H1 (cell line): ENCODE measurements at regions not wholly inside any gene's neighbourhood (a gene's known extent, or its start where the extent isn't known, plus 50 kb on each side); places are given as distances from the start of the nearest gene placed in this dataset.

Experiments
- CTCF ChIA-PET: fragments of 300-600 bp; sonication (Branson Sonifier 250); formaldehyde crosslinking; loops from one replicate; lab custom pipeline; 2021; ENCODE audit not compliant: partially characterized antibody; lab: Charles Lee
- POLR2A ChIA-PET: fragments of 300-600 bp; sonication (Branson Sonifier 250); formaldehyde crosslinking; loops from one replicate; lab custom pipeline; 2021; ENCODE audit warnings: inconsistent platforms; ENCODE audit not compliant: partially characterized antibody; lab: Charles Lee
- DNase-seq, 2 experiments: peaks; one replicate each; pipeline versions ENCODE4 v3.0.0 to v3.0.0-alpha.2; 2010 to 2022; ENCODE audit warnings: low spot score in 2 of 2, low read depth in 1 of 2, mixed read lengths in 1 of 2
- FAIRE-seq: peaks from 2 replicates; lab custom pipeline; 2011; peaks lifted over from hg19 to GRCh38; lab: Jason Lieb, UNC
- H2AFZ ChIP-seq: 2 replicates; pipeline ENCODE4 v1.8.1; 2012; ENCODE audit warnings: low read length, inconsistent platforms
- H2AK5ac ChIP-seq: 2 replicates; pipeline ENCODE4 v1.6.1; 2013; ENCODE audit warnings: low read depth, low read length
- H2BK120ac ChIP-seq: replicated peaks from 2 replicates; pipeline ENCODE3; 2013; ENCODE audit warnings: low read depth, low read length, inconsistent platforms
- H2BK12ac ChIP-seq: 2 replicates; pipeline ENCODE4 v1.6.1; 2013; ENCODE audit warnings: low read depth, low read length
- H2BK15ac ChIP-seq: 2 replicates; pipeline ENCODE4 v1.6.1; 2013; ENCODE audit warnings: low read length
- H2BK20ac ChIP-seq: 2 replicates; pipeline ENCODE4 v1.6.1; 2013; ENCODE audit warnings: low read length
- H2BK5ac ChIP-seq: 2 replicates; pipeline ENCODE4 v1.6.1; 2013; ENCODE audit warnings: low read depth, low read length
- H3K14ac ChIP-seq: 2 replicates; pipeline ENCODE4 v1.6.1; 2013; ENCODE audit warnings: inconsistent platforms; ENCODE audit not compliant: insufficient read length
- H3K18ac ChIP-seq: 2 replicates; pipeline ENCODE4 v1.6.1; 2013; ENCODE audit warnings: low read length; ENCODE audit errors: extremely low read depth
- H3K23ac ChIP-seq: 2 replicates; pipeline ENCODE4 v1.6.1; 2013; ENCODE audit warnings: inconsistent platforms; ENCODE audit not compliant: insufficient read length
- H3K23me2 ChIP-seq: 2 replicates; pipeline ENCODE4 v1.6.1; 2013; ENCODE audit warnings: low read depth, low read length
- H3K27ac ChIP-seq: 2 replicates; pipeline ENCODE4 v1.6.1; 2011; ENCODE audit warnings: low read depth, low read length, inconsistent platforms
- H3K27me3 ChIP-seq, 4 experiments: replicated peaks in 1 of 4; 1 replicate in 1 of 4; 2 replicates in 3 of 4; pipeline versions ENCODE4 v1.6.1 to v1.8.1; 2011 to 2013; ENCODE audit warnings: low read length in 3 of 4, mild to moderate bottlenecking in 3 of 4, inconsistent platforms in 2 of 4, mixed read lengths in 2 of 4, moderate library complexity in 1 of 4; ENCODE audit not compliant: control insufficient read depth in 3 of 4, insufficient read depth in 3 of 4; ENCODE audit errors: extremely low read depth in 1 of 4
- H3K36me3 ChIP-seq, 4 experiments: 2 replicates each; pipeline versions ENCODE4 v1.6.1 to v1.8.1; 2011 to 2013; ENCODE audit warnings: mild to moderate bottlenecking in 4 of 4, low read length in 3 of 4, moderate library complexity in 2 of 4, control low read depth in 1 of 4, inconsistent platforms in 1 of 4; ENCODE audit not compliant: insufficient read depth in 4 of 4, control insufficient read depth in 2 of 4
- H3K4ac ChIP-seq: replicated peaks from 2 replicates; pipeline ENCODE3; 2013; ENCODE audit warnings: low read length, low read depth, mixed read lengths, inconsistent platforms; ENCODE audit not compliant: insufficient read length
- H3K4me1 ChIP-seq, 4 experiments: replicated peaks in 1 of 4; 1 replicate in 1 of 4; 2 replicates in 3 of 4; pipeline versions ENCODE4 v1.6.1 to v1.8.1; 2011 to 2013; ENCODE audit warnings: low read length in 3 of 4, inconsistent platforms in 2 of 4, mixed read lengths in 1 of 4; ENCODE audit not compliant: insufficient read depth in 4 of 4, control insufficient read depth in 3 of 4
- H3K4me2 ChIP-seq, 2 experiments: 2 replicates each; pipeline versions ENCODE4 v1.6.1 to v1.8.1; 2011 to 2013; ENCODE audit warnings: low read depth in 2 of 2, low read length in 2 of 2, control low read depth in 1 of 2, inconsistent platforms in 1 of 2, mild to moderate bottlenecking in 1 of 2; ENCODE audit not compliant: insufficient read depth in 1 of 2
- H3K4me3 ChIP-seq, 4 experiments: fragments of 200-600, 300-600 bp in 1 of 4; sonication (generic), shearing (Covaris generic), sonication (Bioruptor Twin) in 1 of 4; 2 replicates each; pipeline versions ENCODE4 v1.5.1 to v1.8.1; 2011 to 2016; ENCODE audit warnings: low read length in 4 of 4, low read depth in 3 of 4, control low read depth in 2 of 4, inconsistent platforms in 2 of 4, mild to moderate bottlenecking in 2 of 4, mixed read lengths in 1 of 4, moderate library complexity in 1 of 4; ENCODE audit not compliant: insufficient read depth in 2 of 4; ENCODE audit errors: extremely low read depth in 1 of 4
- H3K56ac ChIP-seq: replicated peaks from 2 replicates; pipeline ENCODE3; 2013; ENCODE audit warnings: low read depth, mild to moderate bottlenecking, mixed read lengths, low read length, inconsistent platforms; ENCODE audit not compliant: insufficient read length
- H3K79me1 ChIP-seq: 2 replicates; pipeline ENCODE4 v1.6.1; 2013; ENCODE audit warnings: low read depth, low read length, control low read depth
- H3K79me2 ChIP-seq, 2 experiments: 2 replicates each; pipeline versions ENCODE4 v1.6.1 to v1.8.1; 2012 to 2013; ENCODE audit warnings: low read length in 2 of 2, mild to moderate bottlenecking in 2 of 2, inconsistent platforms in 1 of 2; ENCODE audit not compliant: insufficient read depth in 2 of 2, control insufficient read depth in 1 of 2
- H3K9ac ChIP-seq, 4 experiments: replicated peaks in 1 of 4; 1 replicate in 1 of 4; 2 replicates in 3 of 4; pipeline versions ENCODE4 v1.6.1 to v1.8.1; 2011 to 2013; ENCODE audit warnings: low read depth in 3 of 4, low read length in 3 of 4, control low read depth in 2 of 4, mild to moderate bottlenecking in 2 of 4, moderate library complexity in 2 of 4, inconsistent platforms in 1 of 4; ENCODE audit errors: extremely low read depth in 1 of 4
- H3K9me3 ChIP-seq, 2 experiments: 2 replicates each; pipeline versions ENCODE4 v1.6.1 to v1.8.1; 2012 to 2013; ENCODE audit warnings: mild to moderate bottlenecking in 2 of 2, moderate library complexity in 2 of 2, control low read depth in 1 of 2, inconsistent platforms in 1 of 2, low read depth in 1 of 2, low read length in 1 of 2, mixed read lengths in 1 of 2; ENCODE audit not compliant: insufficient read depth in 2 of 2
- H4K20me1 ChIP-seq, 2 experiments: replicated peaks in 1 of 2; 2 replicates each; pipeline versions ENCODE3 to v1.8.1; 2011 to 2013; ENCODE audit warnings: inconsistent platforms in 2 of 2, low read length in 2 of 2, mild to moderate bottlenecking in 1 of 2; ENCODE audit not compliant: insufficient read depth in 2 of 2, control insufficient read depth in 1 of 2
- H4K5ac ChIP-seq: 2 replicates; pipeline ENCODE4 v1.6.1; 2013; ENCODE audit warnings: low read length, low read depth, mixed read lengths, inconsistent platforms; ENCODE audit not compliant: insufficient read length
- H4K8ac ChIP-seq: 2 replicates; pipeline ENCODE4 v1.8.0; 2013; ENCODE audit warnings: mild to moderate bottlenecking, moderate library complexity, low read length, inconsistent platforms; ENCODE audit not compliant: insufficient read depth; ENCODE audit errors: extremely low read depth
- H4K91ac ChIP-seq: replicated peaks from 2 replicates; pipeline ENCODE3; 2013; ENCODE audit warnings: low read length, mixed read lengths, inconsistent platforms; ENCODE audit not compliant: insufficient read length
- CBX5 ChIP-seq: fragments of 300-800, 300-1000 bp; sonication (generic); IDR thresholded peaks from 2 replicates; pipeline ENCODE4 v1.7.1; 2016; ENCODE audit warnings: antibody characterized with exemption, low read length, low read depth
- EGR1 ChIP-seq: IDR thresholded peaks from 2 replicates; pipeline ENCODE4 v1.6.1; 2011; ENCODE audit warnings: low read depth, low read length, borderline replicate concordance
- FOSL1 ChIP-seq: IDR thresholded peaks from 2 replicates; pipeline ENCODE4 v1.6.1; 2011; ENCODE audit warnings: mild to moderate bottlenecking, low read depth, low read length, moderate library complexity; ENCODE audit not compliant: insufficient read depth
- RAD21 ChIP-seq, 2 experiments: IDR thresholded peaks in 1 of 2; conservative IDR thresholded peaks in 1 of 2; 2 replicates each; pipeline ENCODE4 v1.6.1; 2011; ENCODE audit warnings: low read depth in 2 of 2, low read length in 2 of 2, improper control_type of control experiment in 1 of 2, inconsistent platforms in 1 of 2, mild to moderate bottlenecking in 1 of 2, moderate library complexity in 1 of 2
- SIN3A ChIP-seq, 2 experiments: IDR thresholded peaks in 1 of 2; conservative IDR thresholded peaks in 1 of 2; 2 replicates each; pipeline ENCODE4 v1.6.1; 2011 to 2012; ENCODE audit warnings: low read length in 2 of 2, improper control_type of control experiment in 1 of 2, low read depth in 1 of 2, mild to moderate bottlenecking in 1 of 2
- SIRT6 ChIP-seq: IDR thresholded peaks from one replicate; pipeline ENCODE4 v1.7.1; 2012; ENCODE audit warnings: low read length, inconsistent platforms
- SP1 ChIP-seq: IDR thresholded peaks from 2 replicates; pipeline ENCODE4 v1.6.1; 2011; ENCODE audit warnings: low read depth, low read length
- SRF ChIP-seq: IDR thresholded peaks from 2 replicates; pipeline ENCODE4 v1.6.1; 2011; ENCODE audit warnings: mild to moderate bottlenecking, low read depth, low read length, moderate library complexity
- SUZ12 ChIP-seq: fragments of 200-600 bp; sonication (generic); IDR thresholded peaks from 2 replicates; pipeline ENCODE4 v1.6.1; 2012; ENCODE audit warnings: mild to moderate bottlenecking, inconsistent platforms, low read length, moderate library complexity, mixed read lengths
- TEAD4 ChIP-seq: IDR thresholded peaks from 2 replicates; pipeline ENCODE4 v1.6.1; 2012; ENCODE audit warnings: low read depth, low read length, inconsistent platforms, mixed read lengths
- WGBS, 2 experiments: shearing (Covaris generic) in 1 of 2; methylation state at CpG; one replicate each; pipeline versions ENCODE4 v1.1.6 to v1.1.7; 2013 to 2015; ENCODE audit warnings: low lambda C conversion rate in 2 of 2, mixed read lengths in 2 of 2, inconsistent platforms in 1 of 2, low coverage in 1 of 2, missing lambda C conversion rate in 1 of 2; ENCODE audit not compliant: insufficient replicate concordance in 2 of 2, insufficient coverage in 1 of 2, insufficient read length in 1 of 2; ENCODE audit errors: extremely low coverage in 1 of 2, missing lambda C conversion rate in 1 of 2; 5-methylcytosine and 5-hydroxymethylcytosine counted together
- TF ChIP-seq, protein P1 (sequence below): IDR thresholded peaks from 2 replicates; pipeline ENCODE4 v1.6.1; 2011; ENCODE audit warnings: low read length, improper control_type of control experiment

DNA sequence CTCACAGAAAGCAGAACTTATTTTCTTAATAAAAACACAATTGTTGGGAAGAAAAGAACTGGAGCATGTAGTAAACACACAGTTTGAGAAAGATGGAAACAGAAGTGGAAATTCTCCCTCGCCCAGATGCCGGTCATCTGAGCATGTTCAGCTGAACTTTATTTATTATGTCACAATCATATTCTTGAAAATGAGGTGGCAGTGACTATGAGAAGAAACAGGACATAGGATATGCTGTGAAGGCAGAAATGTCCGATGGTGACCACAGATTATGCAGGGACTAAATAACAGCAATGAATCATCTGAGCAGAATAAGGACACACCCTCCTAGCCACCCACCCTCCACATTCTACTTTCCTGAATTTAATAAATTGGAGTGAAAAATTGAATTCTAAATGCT lies 425.3 kb upstream of the NOX3 start:
- Histone ChIP-seq H3K79me1 (no peaks in the 10 kb centered on the region), H2BK12ac (no peak overlapping the region), H3K4ac (no peak overlapping the region), H3K36me3 (no peaks in the 10 kb centered on the region), H3K27me3 (no peaks in the 10 kb centered on the region), H2BK120ac (no peak overlapping the region), H4K5ac (no peak overlapping the region), H2BK20ac (no peak overlapping the region), H3K9ac (no peak overlapping the region), H2AK5ac (no peak overlapping the region), H2AFZ (no peak overlapping the region), H4K8ac (no peak overlapping the region), H3K9me3 (no peaks in the 10 kb centered on the region; a peak in 1 of 4 replicates), H3K18ac (no peak overlapping the region), H3K4me1 (no peaks in the 10 kb centered on the region; a peak in 1 of 7 replicates), H3K23ac (no peak overlapping the region), H2BK5ac (no peak overlapping the region), H4K20me1 (no peaks in the 10 kb centered on the region), H3K4me3 (no peak overlapping the region)
- POLR2A ChIA-PET: no interaction called here
- FAIRE-seq (no peak), DNase-seq (no peak)
- CTCF ChIA-PET: no interaction called here
- no peak for TF ChIP-seq SRF
- TF ChIP-seq TEAD4: no peak
- no peak for TF ChIP-seq SIRT6
- no peak for TF ChIP-seq FOSL1
- no peak for TF ChIP-seq SP1
- TF ChIP-seq, protein P1, sequence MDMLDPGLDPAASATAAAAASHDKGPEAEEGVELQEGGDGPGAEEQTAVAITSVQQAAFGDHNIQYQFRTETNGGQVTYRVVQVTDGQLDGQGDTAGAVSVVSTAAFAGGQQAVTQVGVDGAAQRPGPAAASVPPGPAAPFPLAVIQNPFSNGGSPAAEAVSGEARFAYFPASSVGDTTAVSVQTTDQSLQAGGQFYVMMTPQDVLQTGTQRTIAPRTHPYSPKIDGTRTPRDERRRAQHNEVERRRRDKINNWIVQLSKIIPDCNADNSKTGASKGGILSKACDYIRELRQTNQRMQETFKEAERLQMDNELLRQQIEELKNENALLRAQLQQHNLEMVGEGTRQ: no peak
- TF ChIP-seq SIN3A (conservative IDR thresholded peaks at IDR 0.05 in 1 of 2, IDR thresholded peaks at IDR 0.05 in 1 of 2; ENCODE audit: low read depth in 1 of 2, low read length in 2 of 2): no peak
- TF ChIP-seq RAD21 (IDR thresholded peaks at IDR 0.05 in 1 of 2, conservative IDR thresholded peaks at IDR 0.05 in 1 of 2; ENCODE audit: low read depth in 2 of 2, low read length in 2 of 2): no peak
- no peak for TF ChIP-seq CBX5
- no peak for TF ChIP-seq SUZ12
- no peak for TF ChIP-seq EGR1
- TF ChIP-seq, all 59 proteins: peak for 0
- H3K56ac ChIP-seq: no peak overlapping the region
- H3K14ac ChIP-seq: no peak overlapping the region
- H4K91ac ChIP-seq: no peak overlapping the region
- no peak overlapping the region for H3K27ac ChIP-seq
- H2BK15ac ChIP-seq: no peak overlapping the region
- 84% methylated on average over 3 of the region's 3 CpGs; no CpG with 5 or more reads in 1 of the 2 experiments for WGBS, 2 experiments
- H3K4me2 ChIP-seq: no peak overlapping the region
- H3K23me2 ChIP-seq: no peaks in the 10 kb centered on the region
- H3K79me2 ChIP-seq: no peaks in the 10 kb centered on the region
